ENCODE measurements at regions not wholly inside any gene's neighbourhood (a gene's known extent, or its start where the extent isn't known, plus 50 kb on each side); places are given as distances from the start of the nearest gene placed in this dataset.

- TF ChIP-seq EP300 (IDR thresholded peaks at IDR 0.05), result no peak
- TF ChIP-seq POLR2AphosphoS5 (IDR thresholded peaks at IDR 0.05), result no peak
- TF ChIP-seq CTCF (IDR thresholded peaks at IDR 0.05), result no peak
- no peak overlapping the region for H3K4me3 ChIP-seq
- WGBS, 2 donors, result 97 to 99% methylated on average over 2 of the region's 2 CpGs
- no peak for DNase-seq
- no peaks in the 10 kb centered on the region for H3K4me1 ChIP-seq
- H3K27ac ChIP-seq, result no peak overlapping the region
- peaks cover 0 to 4% (median 0%) of the 10 kb centered on the region in 3 donors for H3K27me3 ChIP-seq
- intact Hi-C loops (cut with DNase I), result no loop called here
- no peaks in the 10 kb centered on the region for H3K36me3 ChIP-seq
- H3K9me3 ChIP-seq, result no peaks in the 10 kb centered on the region
These were observed 152.0 kb downstream of the TLE3 start for GRCh38 chr15:69945729-69946128.

- DNase-seq, result no peak
- Histone ChIP-seq H3K27me3 (peaks cover 0 to 4% (median 0%) of the 10 kb centered on the region in 3 donors), H3K36me3 (no peaks in the 10 kb centered on the region), H3K9me3 (no peaks in the 10 kb centered on the region), H3K27ac (no peak overlapping the region), H3K4me1 (no peaks in the 10 kb centered on the region), H3K4me3 (no peak overlapping the region)
- TF ChIP-seq POLR2AphosphoS5 (IDR thresholded peaks at IDR 0.05), result no peak
- TF ChIP-seq EP300 (IDR thresholded peaks at IDR 0.05), result no peak
- TF ChIP-seq POLR2A (IDR thresholded peaks at IDR 0.05), result no peak
- WGBS, 2 donors, result 91% methylated on average over 4 of the region's 4 CpGs
- intact Hi-C loops (cut with DNase I), result no loop called here
These were observed 150.8 kb downstream of the TLE3 start for GRCh38 chr15:69946870-69947269.

GRCh38 chr15:69947394-69947793 lies 150.3 kb downstream of the TLE3 start:
- H3K4me3 ChIP-seq, result no peak overlapping the region
- no peaks in the 10 kb centered on the region for H3K36me3 ChIP-seq
- peaks cover 0 to 4% (median 0%) of the 10 kb centered on the region in 3 donors for H3K27me3 ChIP-seq
- intact Hi-C loops (cut with DNase I), result no loop called here
- no peak overlapping the region for H3K27ac ChIP-seq
- TF ChIP-seq POLR2A (IDR thresholded peaks at IDR 0.05), result no peak
- TF ChIP-seq CTCF (IDR thresholded peaks at IDR 0.05), result no peak
- no peak for TF ChIP-seq EP300 (IDR thresholded peaks at IDR 0.05)
- TF ChIP-seq POLR2AphosphoS5 (IDR thresholded peaks at IDR 0.05), result no peak
- 93 to 97% methylated on average over 2 of the region's 2 CpGs for WGBS, 2 donors
- DNase-seq, result no peak
- H3K9me3 ChIP-seq, result no peaks in the 10 kb centered on the region
- no peaks in the 10 kb centered on the region for H3K4me1 ChIP-seq

GRCh38 chr15:69949485-69949884 lies 148.2 kb downstream of the TLE3 start:
- no peak for DNase-seq
- intact Hi-C loops (cut with DNase I), result no loop called here
- H3K27me3 ChIP-seq, result no peaks in the 10 kb centered on the region
- no peak overlapping the region for H3K4me3 ChIP-seq
- TF ChIP-seq EP300 (IDR thresholded peaks at IDR 0.05), result no peak
- no peak for TF ChIP-seq CTCF (IDR thresholded peaks at IDR 0.05)
- TF ChIP-seq POLR2A (IDR thresholded peaks at IDR 0.05), result no peak
- no peak for TF ChIP-seq POLR2AphosphoS5 (IDR thresholded peaks at IDR 0.05)
- H3K9me3 ChIP-seq, result no peaks in the 10 kb centered on the region
- 69 to 86% methylated on average over 7 of the region's 7 CpGs for WGBS, 2 donors
- H3K4me1 ChIP-seq, result no peaks in the 10 kb centered on the region
- no peaks in the 10 kb centered on the region for H3K36me3 ChIP-seq
- no peak overlapping the region for H3K27ac ChIP-seq

GRCh38 chr15:69951256-69951897 lies 146.3 kb downstream of the TLE3 start:
- no peaks in the 10 kb centered on the region for H3K9me3 ChIP-seq
- H3K36me3 ChIP-seq, result no peaks in the 10 kb centered on the region
- H3K4me3 ChIP-seq, result no peak overlapping the region
- peaks cover 0 to 3% (median 0%) of the 10 kb centered on the region in 3 donors for H3K27me3 ChIP-seq
- no peak for DNase-seq
- WGBS, 2 donors, result 66 to 84% methylated on average over 2 of the region's 2 CpGs
- TF ChIP-seq POLR2AphosphoS5 (IDR thresholded peaks at IDR 0.05) (no peak), EP300 (IDR thresholded peaks at IDR 0.05) (no peak), POLR2A (IDR thresholded peaks at IDR 0.05) (no peak), CTCF (IDR thresholded peaks at IDR 0.05) (no peak)
- intact Hi-C loops (cut with DNase I), result no loop called here
- H3K4me1 ChIP-seq, result no peaks in the 10 kb centered on the region
- no peak overlapping the region for H3K27ac ChIP-seq

All from sigmoid colon (tissue), 6 donors.